Colonic mucosa (tissue), 4 donors: ENCODE measurements at regions not wholly inside any gene's neighbourhood (a gene's known extent, or its start where the extent isn't known, plus 50 kb on each side); places are given as distances from the start of the nearest gene placed in this dataset.
"Not testable (repeated sequence)": the region's sequence is repeated elsewhere in the genome, so short reads cannot be mapped to it uniquely, and the experiment has no call there.

Experiments
- DNase-seq: peaks from one replicate; pipeline ENCODE4 v3.0.0-alpha.2; 2020
- H3K27ac ChIP-seq: fragments of 200-600 bp; one replicate; pipeline ENCODE4 v1.8.0; 2021
- H3K27me3 ChIP-seq: fragments of 200-600 bp; one replicate; pipeline ENCODE4 v1.8.0; 2021
- H3K36me3 ChIP-seq: fragments of 200-600 bp; one replicate; pipeline ENCODE4 v1.8.0; 2021
- H3K4me1 ChIP-seq: fragments of 200-600 bp; one replicate; pipeline ENCODE4 v1.8.0; 2021; ENCODE audit warnings: mild to moderate bottlenecking
- H3K4me3 ChIP-seq: fragments of 200-600 bp; one replicate; pipeline ENCODE4 v1.8.0; 2021
- H3K9ac ChIP-seq, 2 donors: one replicate each; pipeline ENCODE4 v1.7.0; 2013; ENCODE audit warnings: control low read depth in 2 of 2, low read depth in 2 of 2, low read length in 2 of 2
- H3K9me3 ChIP-seq: fragments of 200-600 bp; one replicate; pipeline ENCODE4 v1.8.0; 2021
- intact Hi-C: fragments of 100-400 bp; cut with DNase I; formaldehyde crosslinking; loops from one replicate; pipeline ENCODE4 v1.14.1; 2022
- donor health status: healthy.
- donor health status: DM: no; HTN: no; CAD: no.
- donor health status: DM: no; HTN: no; CAD: no.

DNA sequence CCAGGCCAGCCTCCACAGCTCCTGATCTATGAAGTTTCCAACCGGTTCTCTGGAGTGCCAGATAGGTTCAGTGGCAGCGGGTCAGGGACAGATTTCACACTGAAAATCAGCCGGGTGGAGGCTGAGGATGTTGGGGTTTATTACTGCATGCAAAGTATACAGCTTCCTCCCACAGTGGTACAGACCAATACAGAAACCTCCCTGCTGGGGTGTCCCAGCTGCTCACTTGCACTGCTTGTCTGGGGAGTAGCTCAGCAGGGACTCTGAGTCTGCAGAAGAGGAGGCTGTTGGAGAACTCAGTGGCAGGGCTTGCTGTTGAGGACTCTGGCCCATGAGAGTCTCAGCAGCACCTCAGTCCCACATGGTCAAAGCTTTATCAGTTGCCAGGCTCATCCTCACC is 1256.6 kb downstream of the RPIA start:
- H3K36me3 ChIP-seq, intact Hi-C loops, DNase-seq, H3K9ac ChIP-seq, H3K27me3 ChIP-seq, H3K4me3 ChIP-seq, H3K9me3 ChIP-seq, H3K27ac ChIP-seq, H3K4me1 ChIP-seq: not testable (repeated sequence)

DNA sequence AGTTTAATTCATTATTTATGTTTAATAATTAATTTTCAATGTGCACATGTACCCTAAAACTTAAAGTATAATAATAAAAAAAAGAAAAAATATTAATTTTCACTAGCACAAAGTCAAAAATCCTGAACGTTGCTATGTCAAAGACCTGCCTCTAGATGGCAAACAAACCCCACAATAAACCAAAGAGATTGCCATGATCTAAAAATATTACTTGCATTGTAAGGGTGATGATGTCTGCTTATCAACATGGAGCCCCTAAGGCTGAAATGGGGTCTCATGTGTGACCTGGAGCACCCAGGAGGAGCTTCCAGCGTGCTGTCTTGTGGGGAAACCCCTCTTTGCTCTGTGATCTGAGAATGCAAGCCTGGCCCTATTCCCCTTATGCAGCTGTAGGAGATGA is 1259.3 kb downstream of the RPIA start:
- intact Hi-C loops, H3K27ac ChIP-seq, H3K9me3 ChIP-seq, H3K4me3 ChIP-seq, H3K9ac ChIP-seq, DNase-seq, H3K27me3 ChIP-seq, H3K36me3 ChIP-seq, H3K4me1 ChIP-seq: not testable (repeated sequence)

DNA sequence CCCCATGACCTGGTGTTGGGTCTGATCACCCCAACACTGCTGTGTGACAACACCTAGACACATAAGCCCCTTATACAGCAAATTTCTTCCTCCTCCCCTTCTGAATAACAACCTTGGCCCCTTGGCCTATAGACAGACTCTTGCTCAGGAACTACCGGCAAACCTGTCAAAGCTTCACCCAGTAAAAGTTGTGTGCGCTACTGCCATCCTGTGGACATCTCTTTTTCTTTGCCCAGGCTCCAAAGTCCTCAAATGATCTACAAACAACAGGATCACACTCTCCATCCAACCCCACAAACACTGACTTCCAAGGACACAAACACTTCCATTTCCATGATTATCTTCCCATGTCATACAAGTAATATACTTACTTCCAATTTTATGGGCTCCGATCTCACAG is 1265.8 kb downstream of the RPIA start:
- H3K9me3 ChIP-seq, intact Hi-C loops, H3K4me1 ChIP-seq, H3K9ac ChIP-seq, H3K36me3 ChIP-seq, H3K27me3 ChIP-seq, H3K4me3 ChIP-seq, H3K27ac ChIP-seq: not testable (repeated sequence)
- peak; percentile 19 for DNase-seq

DNA sequence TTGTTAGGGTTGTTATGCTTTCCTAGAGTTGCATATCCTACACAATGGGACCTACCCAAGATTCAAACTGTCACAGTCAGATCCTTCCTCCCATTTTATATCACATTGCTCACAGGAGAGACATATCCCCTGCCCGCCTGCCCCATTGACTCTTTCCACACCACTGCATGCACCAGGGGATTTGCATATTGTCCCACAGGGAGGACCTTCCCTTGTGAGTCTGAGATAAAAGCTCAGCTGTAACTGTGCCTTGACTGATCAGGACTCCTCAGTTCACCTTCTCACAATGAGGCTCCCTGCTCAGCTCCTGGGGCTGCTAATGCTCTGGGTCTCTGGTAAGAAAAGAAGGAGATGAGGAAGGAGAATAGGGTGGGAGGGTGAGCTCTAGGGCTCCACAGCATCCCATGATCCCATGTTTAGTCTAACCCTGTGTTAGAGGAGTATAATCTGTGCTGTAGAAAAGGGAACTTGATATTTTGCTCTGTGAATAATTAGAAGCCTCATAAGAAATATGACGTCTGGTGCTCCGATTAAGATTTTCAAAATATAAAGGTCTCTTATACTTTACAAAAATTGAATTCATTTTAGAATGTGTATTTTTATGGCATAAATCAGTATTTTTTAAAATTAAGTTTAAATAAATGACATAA is 1268.4 kb downstream of the RPIA start:
- intact Hi-C loops, H3K9ac ChIP-seq, H3K36me3 ChIP-seq, H3K27ac ChIP-seq, H3K4me1 ChIP-seq, H3K4me3 ChIP-seq, H3K9me3 ChIP-seq, H3K27me3 ChIP-seq, DNase-seq: not testable (repeated sequence)

DNA sequence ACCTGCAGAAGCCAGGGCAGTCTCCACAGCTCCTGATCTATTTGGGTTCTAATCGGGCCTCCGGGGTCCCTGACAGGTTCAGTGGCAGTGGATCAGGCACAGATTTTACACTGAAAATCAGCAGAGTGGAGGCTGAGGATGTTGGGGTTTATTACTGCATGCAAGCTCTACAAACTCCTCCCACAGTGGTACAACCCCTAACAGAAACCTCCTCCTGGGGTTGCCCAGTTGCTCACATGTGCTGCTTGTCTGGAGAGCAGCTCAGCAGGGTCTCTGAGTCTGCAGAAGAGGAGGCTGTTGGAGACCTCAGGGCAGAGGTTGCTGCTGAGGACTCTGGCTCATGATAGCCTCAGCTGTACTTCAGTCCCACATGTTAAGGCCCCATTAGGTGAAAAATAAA is 1269.1 kb downstream of the RPIA start:
- DNase-seq, H3K36me3 ChIP-seq, intact Hi-C loops, H3K27me3 ChIP-seq, H3K9ac ChIP-seq, H3K27ac ChIP-seq, H3K9me3 ChIP-seq, H3K4me1 ChIP-seq, H3K4me3 ChIP-seq: not testable (repeated sequence)

DNA sequence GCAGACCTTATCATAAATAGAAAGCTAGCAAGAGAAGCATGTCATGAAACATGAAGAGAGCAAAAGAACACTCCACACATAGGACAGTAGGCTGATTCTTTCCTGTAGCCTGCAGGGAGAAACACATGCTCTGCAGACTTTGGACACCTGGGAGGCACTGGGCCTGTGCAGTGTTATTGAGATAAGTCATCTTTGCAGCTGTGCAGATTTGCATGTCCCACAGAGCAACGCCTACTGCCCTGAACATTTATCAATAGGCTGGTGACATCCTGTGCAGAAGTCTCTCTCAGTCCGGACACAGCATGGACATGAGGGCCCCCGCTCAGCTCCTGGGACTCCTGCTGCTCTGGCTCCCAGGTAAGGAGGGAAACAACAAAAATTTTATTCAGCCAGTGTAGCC is 1277.1 kb downstream of the RPIA start:
- H3K9me3 ChIP-seq, H3K4me1 ChIP-seq, H3K36me3 ChIP-seq, DNase-seq, H3K4me3 ChIP-seq, H3K9ac ChIP-seq, H3K27ac ChIP-seq, intact Hi-C loops, H3K27me3 ChIP-seq: not testable (repeated sequence)

DNA sequence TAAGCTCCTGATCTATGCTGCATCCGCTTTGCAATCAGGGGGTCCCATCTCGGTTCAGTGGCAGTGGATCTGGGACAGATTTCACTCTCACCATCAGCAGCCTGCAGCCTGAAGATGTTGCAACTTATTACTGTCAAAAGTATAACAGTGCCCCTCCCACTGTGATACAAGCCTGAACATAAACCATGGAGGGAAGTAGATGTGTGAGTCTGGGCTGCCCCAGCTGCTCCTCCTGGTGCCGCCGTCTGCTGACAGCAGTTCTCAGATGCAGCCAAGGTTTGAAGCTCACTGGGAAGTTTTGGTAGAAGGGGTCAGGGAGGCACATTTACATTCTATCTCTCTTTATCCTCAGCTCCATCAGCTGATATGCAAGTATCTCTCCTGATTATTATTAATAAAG is 1277.7 kb downstream of the RPIA start:
- H3K36me3 ChIP-seq, H3K9me3 ChIP-seq, H3K4me3 ChIP-seq, intact Hi-C loops, H3K27ac ChIP-seq, H3K27me3 ChIP-seq, DNase-seq, H3K4me1 ChIP-seq, H3K9ac ChIP-seq: not testable (repeated sequence)

DNA sequence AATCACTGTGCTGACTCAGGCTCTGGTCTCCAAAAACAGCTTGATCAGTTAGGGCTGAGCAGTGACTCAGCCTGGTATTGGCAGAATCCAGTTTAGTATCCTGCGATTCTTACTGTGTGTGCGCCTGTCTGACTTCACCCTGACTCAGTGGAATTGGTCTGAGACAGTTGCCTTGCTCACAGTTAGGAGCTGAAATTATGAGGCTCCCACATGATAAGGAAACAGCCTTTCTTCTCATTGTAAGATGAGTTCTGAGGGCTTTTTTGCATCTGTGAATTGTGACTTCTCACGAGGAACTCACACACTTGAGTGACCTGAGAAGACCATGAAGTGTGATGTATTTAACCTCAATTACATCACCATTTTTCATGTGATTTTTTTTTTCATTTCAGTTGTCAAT is 1282.4 kb downstream of the RPIA start:
- H3K4me3 ChIP-seq, H3K9ac ChIP-seq, H3K4me1 ChIP-seq, intact Hi-C loops, H3K36me3 ChIP-seq, H3K27ac ChIP-seq, H3K9me3 ChIP-seq, DNase-seq, H3K27me3 ChIP-seq: not testable (repeated sequence)

DNA sequence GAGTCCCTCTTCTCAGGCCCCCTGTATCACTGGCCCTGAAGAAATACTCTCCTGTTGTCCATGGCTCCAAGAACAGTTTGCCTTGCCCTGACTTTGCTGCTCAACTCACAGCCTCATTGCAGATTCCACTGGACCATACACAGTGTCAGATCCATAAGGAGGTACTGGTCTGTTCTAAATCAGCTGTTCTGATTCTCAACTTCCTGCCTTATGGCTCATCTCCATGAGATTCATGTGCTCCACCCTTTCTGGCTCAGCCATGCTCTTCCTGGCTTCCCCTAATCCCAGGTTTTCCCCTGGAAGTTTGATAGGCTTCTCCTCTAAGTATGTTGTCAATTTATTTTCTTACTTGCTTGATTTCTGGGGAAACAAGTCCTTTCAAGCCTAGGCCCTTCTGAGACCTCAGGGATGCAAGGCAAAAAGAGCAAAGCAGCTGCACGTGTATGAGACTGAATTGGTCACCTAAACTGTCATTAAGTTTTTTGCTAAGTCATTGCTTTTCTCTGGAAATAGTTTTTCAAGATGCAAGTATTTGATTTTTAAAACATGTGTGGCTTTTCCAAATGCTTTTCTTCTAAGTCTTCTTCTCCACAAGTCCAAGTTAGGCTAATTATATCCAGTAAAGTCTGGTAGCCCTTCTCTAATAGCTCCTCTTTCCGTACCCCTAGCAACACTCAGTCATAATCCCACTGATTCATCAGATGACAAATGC is 1288.5 kb downstream of the RPIA start:
- H3K9ac ChIP-seq, H3K36me3 ChIP-seq, H3K27me3 ChIP-seq, H3K4me3 ChIP-seq, intact Hi-C loops, DNase-seq, H3K9me3 ChIP-seq, H3K4me1 ChIP-seq, H3K27ac ChIP-seq: not testable (repeated sequence)

DNA sequence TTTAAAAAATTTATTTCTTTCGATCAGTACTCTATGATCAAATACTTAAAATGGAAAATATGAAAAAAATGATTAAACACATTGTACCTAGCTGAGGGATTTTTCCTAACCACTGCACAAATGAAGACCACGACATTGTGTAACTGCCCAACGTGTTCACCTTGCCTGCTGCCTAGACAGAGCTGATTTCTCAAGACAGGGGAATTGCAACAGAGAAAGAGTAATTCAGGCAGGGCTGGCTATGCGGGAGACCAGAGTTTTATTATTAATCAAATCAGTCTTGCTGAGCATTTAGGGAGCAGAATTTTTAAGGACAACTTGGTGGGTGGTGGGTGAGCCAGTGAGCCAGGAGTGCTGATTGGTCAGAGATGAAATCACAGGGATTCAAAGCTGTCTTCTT is 1290.8 kb downstream of the RPIA start:
- intact Hi-C loops, H3K9me3 ChIP-seq, H3K27me3 ChIP-seq, H3K27ac ChIP-seq, H3K36me3 ChIP-seq, H3K4me3 ChIP-seq, H3K9ac ChIP-seq, DNase-seq, H3K4me1 ChIP-seq: not testable (repeated sequence)

DNA sequence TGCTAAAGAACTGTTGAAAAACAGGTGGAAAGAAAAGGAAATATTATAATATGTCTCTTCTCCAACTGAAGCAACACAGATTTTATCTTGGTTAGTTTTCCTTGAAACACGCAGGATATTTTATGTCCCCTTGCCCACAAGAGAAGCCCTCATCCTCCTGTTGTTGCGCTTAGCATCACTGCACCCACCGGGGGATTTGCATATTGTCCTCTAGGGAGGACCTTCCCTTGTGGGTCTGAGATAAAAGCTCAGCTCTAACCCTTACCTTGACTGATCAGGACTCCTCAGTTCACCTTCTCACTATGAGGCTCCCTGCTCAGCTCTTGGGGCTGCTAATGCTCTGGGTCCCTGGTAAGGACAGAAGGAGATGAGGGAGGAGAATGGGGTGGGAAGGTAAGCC is 1294.2 kb downstream of the RPIA start:
- not testable (repeated sequence) for H3K9ac ChIP-seq

DNA sequence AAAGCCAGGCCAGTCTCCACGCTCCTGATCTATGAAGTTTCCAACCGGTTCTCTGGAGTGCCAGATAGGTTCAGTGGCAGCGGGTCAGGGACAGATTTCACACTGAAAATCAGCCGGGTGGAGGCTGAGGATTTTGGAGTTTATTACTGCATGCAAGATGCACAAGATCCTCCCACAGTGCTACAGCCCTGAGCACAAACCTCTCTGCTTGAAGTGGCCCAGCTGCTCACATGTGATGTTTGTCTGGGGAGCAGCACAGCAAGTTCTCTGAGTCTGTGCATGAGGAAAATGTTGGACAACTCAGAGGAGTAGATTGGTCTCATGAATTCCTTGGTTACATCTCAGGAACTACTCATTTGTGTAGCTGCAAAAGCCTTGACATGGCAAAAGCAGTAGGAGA is 1295.1 kb downstream of the RPIA start:
- H3K36me3 ChIP-seq, H3K27me3 ChIP-seq, H3K4me1 ChIP-seq, intact Hi-C loops, H3K9me3 ChIP-seq, H3K27ac ChIP-seq, H3K9ac ChIP-seq, H3K4me3 ChIP-seq, DNase-seq: not testable (repeated sequence)

More for the DNA sequence above, 1294.2 kb downstream of the RPIA start:
- intact Hi-C loops, H3K4me1 ChIP-seq, DNase-seq, H3K36me3 ChIP-seq, H3K4me3 ChIP-seq, H3K9me3 ChIP-seq, H3K27me3 ChIP-seq, H3K27ac ChIP-seq: not testable (repeated sequence)

DNA sequence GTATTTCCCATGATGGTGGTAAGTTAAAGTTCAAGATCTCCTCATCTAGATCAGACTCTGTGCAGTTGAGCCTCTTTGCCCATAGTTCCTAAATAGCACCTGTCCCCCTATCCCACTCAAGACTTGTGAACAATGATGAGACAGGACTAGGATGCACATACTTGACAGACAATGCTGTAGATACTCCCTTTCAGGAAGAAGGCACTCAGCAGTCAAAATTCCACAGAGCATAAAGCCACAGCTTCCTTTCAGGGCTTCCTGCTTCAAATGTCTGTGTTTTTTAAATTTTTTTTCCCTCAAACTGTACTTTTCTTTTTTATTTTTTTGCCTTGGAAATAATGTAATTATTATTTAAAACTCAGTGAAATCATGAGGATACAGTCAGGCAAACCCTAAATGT is 1305.3 kb downstream of the RPIA start:
- DNase-seq, H3K4me3 ChIP-seq, H3K27ac ChIP-seq, H3K9ac ChIP-seq, intact Hi-C loops, H3K4me1 ChIP-seq, H3K27me3 ChIP-seq, H3K9me3 ChIP-seq, H3K36me3 ChIP-seq: not testable (repeated sequence)

DNA sequence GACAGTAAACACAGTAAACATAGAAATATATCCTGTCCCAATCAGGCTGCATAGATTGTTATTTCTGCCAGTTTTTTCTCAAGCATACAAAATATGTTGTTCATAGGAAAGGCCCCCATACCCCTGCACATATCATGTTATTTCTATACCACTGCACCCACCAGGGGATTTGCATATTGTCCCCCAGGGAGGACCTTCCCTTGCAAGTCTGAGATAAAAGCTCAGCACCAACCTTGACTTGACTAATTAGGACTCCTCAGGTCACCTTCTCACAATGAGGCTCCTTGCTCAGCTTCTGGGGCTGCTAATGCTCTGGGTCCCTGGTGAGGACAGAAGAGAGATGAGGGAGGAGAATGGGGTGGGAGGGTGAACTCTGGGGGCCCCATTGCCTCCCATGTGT is 1313.1 kb downstream of the RPIA start:
- H3K27ac ChIP-seq, H3K27me3 ChIP-seq, intact Hi-C loops, H3K9ac ChIP-seq, H3K4me3 ChIP-seq, H3K9me3 ChIP-seq, H3K36me3 ChIP-seq, H3K4me1 ChIP-seq, DNase-seq: not testable (repeated sequence)
